Ascending aorta (tissue), 2 donors: ENCODE measurements at regions not wholly inside any gene's neighbourhood (a gene's known extent, or its start where the extent isn't known, plus 50 kb on each side); places are given as distances from the start of the nearest gene placed in this dataset.
"Not testable (repeated sequence)": the region's sequence is repeated elsewhere in the genome, so short reads cannot be mapped to it uniquely, and the experiment has no call there.

Experiments used
- DNase-seq, 2 donors: peaks; one replicate each; pipeline ENCODE4 v3.0.0-alpha.2; 2019; ENCODE audit warnings: low spot score in 2 of 2
- H3K27ac ChIP-seq, 2 donors: fragments of 200-600 bp; sonication (generic); one replicate each; pipeline ENCODE4 v1.5.1; 2016 to 2017; ENCODE audit warnings: mild to moderate bottlenecking in 1 of 2
- H3K27me3 ChIP-seq: fragments of 200-600 bp; sonication (generic); one replicate; pipeline ENCODE4 v1.5.1; 2017
- H3K36me3 ChIP-seq, 2 donors: fragments of 200-600 bp; sonication (generic); one replicate each; pipeline ENCODE4 v1.5.1; 2016
- H3K4me1 ChIP-seq, 2 donors: fragments of 200-600 bp; sonication (generic); one replicate each; pipeline ENCODE4 v1.5.1; 2016 to 2017; ENCODE audit warnings: mild to moderate bottlenecking in 1 of 2
- H3K4me3 ChIP-seq, 2 donors: fragments of 200-600 bp; sonication (generic); one replicate each; pipeline ENCODE4 v1.5.1; 2016 to 2017; ENCODE audit warnings: mild to moderate bottlenecking in 1 of 2
- H3K9me3 ChIP-seq, 2 donors: fragments of 200-600 bp; sonication (generic); one replicate each; pipeline ENCODE4 v1.5.1; 2016
- CTCF ChIP-seq, 3 experiments: fragments of 200-600 bp in 2 of 3; fragments of 450-650 bp in 1 of 3; sonication (generic) in 2 of 3; IDR thresholded peaks; one replicate each; pipeline ENCODE4 v1.5.1; 2016 to 2019; ENCODE audit warnings: antibody characterized with exemption in 3 of 3, mild to moderate bottlenecking in 1 of 3, moderate library complexity in 1 of 3
- intact Hi-C: fragments of 100-400 bp; cut with DNase I; formaldehyde crosslinking; loops from one replicate; pipeline ENCODE4 v1.15.1; 2023

GRCh38 chr12:25800101-25800500 lies 158.4 kb upstream of the RASSF8 start:
- H3K27me3 ChIP-seq = no peaks in the 10 kb centered on the region
- no peaks in the 10 kb centered on the region for H3K36me3 ChIP-seq
- no peak for TF ChIP-seq CTCF (IDR thresholded peaks at IDR 0.05)
- H3K4me1 ChIP-seq = no peaks in the 10 kb centered on the region
- no peak overlapping the region for H3K4me3 ChIP-seq
- DNase-seq = no peak
- intact Hi-C loops = no loop called here
- H3K9me3 ChIP-seq = no peaks in the 10 kb centered on the region
- no peak overlapping the region for H3K27ac ChIP-seq

- no peak for TF ChIP-seq CTCF (IDR thresholded peaks at IDR 0.05)
- Histone ChIP-seq H3K9me3 (no peaks in the 10 kb centered on the region), H3K4me1 (no peaks in the 10 kb centered on the region), H3K27ac (no peak overlapping the region), H3K4me3 (no peak overlapping the region), H3K27me3 (no peaks in the 10 kb centered on the region), H3K36me3 (no peaks in the 10 kb centered on the region)
- intact Hi-C loops = no loop called here
- no peak for DNase-seq
These were observed 156.7 kb upstream of the RASSF8 start for GRCh38 chr12:25801734-25802133.

- Histone ChIP-seq H3K36me3 (no peaks in the 10 kb centered on the region), H3K27ac (no peak overlapping the region), H3K9me3 (no peaks in the 10 kb centered on the region), H3K4me1 (no peaks in the 10 kb centered on the region), H3K27me3 (no peaks in the 10 kb centered on the region), H3K4me3 (no peak overlapping the region)
- no peak for TF ChIP-seq CTCF (IDR thresholded peaks at IDR 0.05)
- no peak for DNase-seq
- intact Hi-C loops = no loop called here
These were observed 156.3 kb upstream of the RASSF8 start for GRCh38 chr12:25802143-25802542.

- intact Hi-C loops, H3K4me3 ChIP-seq, H3K9me3 ChIP-seq, H3K36me3 ChIP-seq, H3K27me3 ChIP-seq, H3K4me1 ChIP-seq, DNase-seq, H3K27ac ChIP-seq: not testable (repeated sequence)
- peak in 1 of 3 experiments; percentile 6 for TF ChIP-seq CTCF (IDR thresholded peaks at IDR 0.05)
These were observed 155.3 kb upstream of the RASSF8 start for GRCh38 chr12:25803029-25803664.

GRCh38 chr12:25804286-25804685 lies 154.2 kb upstream of the RASSF8 start:
- H3K36me3 ChIP-seq, H3K4me1 ChIP-seq, DNase-seq, H3K27ac ChIP-seq, intact Hi-C loops, H3K4me3 ChIP-seq, H3K9me3 ChIP-seq, H3K27me3 ChIP-seq: not testable (repeated sequence)

- no peak for DNase-seq
- Histone ChIP-seq H3K9me3 (no peaks in the 10 kb centered on the region), H3K36me3 (no peaks in the 10 kb centered on the region), H3K4me1 (no peaks in the 10 kb centered on the region), H3K4me3 (no peak overlapping the region), H3K27me3 (no peaks in the 10 kb centered on the region), H3K27ac (no peak overlapping the region)
- TF ChIP-seq CTCF (IDR thresholded peaks at IDR 0.05) = no peak
- intact Hi-C loops = no loop called here
These were observed 152.2 kb upstream of the RASSF8 start for GRCh38 chr12:25806271-25806670.
